HG03175 (cell line): ENCODE measurements at regions not wholly inside any gene's neighbourhood (a gene's known extent, or its start where the extent isn't known, plus 50 kb on each side); places are given as distances from the start of the nearest gene placed in this dataset.

Experiments
- ATAC-seq: cut with Tn5 transposase; IDR thresholded peaks from one replicate; pipeline ENCODE4 v1.9.1; 2021; ENCODE audit warnings: mild to moderate bottlenecking, moderate library complexity; ENCODE audit not compliant: unreplicated experiment

DNA sequence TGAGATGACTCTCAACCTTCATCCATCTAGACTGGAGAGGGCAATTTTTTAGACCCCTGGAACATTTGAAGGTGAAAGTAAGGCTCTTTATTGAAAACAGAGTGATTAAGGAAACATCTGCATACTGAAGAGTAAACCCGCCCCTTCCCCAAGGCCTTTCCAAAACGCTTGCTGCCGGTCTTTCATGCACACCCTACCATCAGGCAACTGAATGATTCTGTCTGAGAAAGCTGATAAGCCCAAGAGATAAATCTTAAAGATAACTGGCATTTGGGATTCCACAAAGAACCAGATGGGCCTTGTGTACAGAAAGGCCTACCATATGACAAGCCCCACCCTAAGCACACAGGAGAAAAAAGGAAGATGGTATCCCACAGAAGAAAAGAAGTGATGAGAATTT lies 54.4 kb upstream of the PIK3R1 start:
- ATAC-seq: no peak

GRCh38 chr5:68159224-68159951 lies 56.2 kb upstream of the PIK3R1 start:
- ATAC-seq: no peak

- no peak for ATAC-seq
Observed at GRCh38 chr5:68155940-68156339, 59.6 kb upstream of the PIK3R1 start.

GRCh38 chr5:68154119-68154857 lies 61.3 kb upstream of the PIK3R1 start:
- ATAC-seq: no peak

DNA sequence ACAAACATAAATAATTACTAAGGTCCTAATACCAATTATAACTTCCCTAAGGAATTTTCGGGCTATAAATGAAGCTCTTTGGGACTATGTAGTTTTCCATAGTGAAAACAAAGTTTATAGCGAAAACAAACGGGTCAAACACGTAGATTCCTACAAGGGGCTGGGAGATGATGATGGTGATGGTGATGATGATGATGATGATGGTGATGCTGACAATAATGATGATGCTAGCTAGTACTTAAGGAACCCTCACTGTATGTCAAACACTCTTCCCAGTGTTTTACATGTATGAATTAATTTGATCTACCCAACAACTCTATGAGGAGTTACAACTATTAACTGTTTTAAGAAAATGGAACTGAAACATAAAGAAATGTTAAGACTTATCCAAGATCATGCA lies 63.7 kb upstream of the PIK3R1 start:
- no peak for ATAC-seq

DNA sequence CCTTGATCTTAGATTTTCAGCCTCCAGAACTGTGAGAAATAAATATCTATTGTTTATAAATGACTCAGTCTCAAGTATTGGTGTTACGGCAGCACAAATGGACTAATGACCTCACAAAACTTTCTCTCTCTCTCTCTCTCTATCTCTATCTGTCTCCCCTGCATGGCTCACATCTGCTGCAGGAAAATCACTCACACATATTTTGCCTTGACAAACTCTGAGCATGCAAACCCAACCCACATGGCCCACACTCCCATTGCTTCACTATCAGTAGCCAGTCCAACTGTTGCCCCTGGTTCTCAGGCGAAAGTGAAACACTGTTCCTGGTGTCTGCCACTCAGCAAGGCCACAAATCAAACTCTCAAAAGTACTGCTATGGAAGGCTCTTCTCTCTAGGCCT lies 66.4 kb upstream of the PIK3R1 start:
- ATAC-seq: no peak

DNA sequence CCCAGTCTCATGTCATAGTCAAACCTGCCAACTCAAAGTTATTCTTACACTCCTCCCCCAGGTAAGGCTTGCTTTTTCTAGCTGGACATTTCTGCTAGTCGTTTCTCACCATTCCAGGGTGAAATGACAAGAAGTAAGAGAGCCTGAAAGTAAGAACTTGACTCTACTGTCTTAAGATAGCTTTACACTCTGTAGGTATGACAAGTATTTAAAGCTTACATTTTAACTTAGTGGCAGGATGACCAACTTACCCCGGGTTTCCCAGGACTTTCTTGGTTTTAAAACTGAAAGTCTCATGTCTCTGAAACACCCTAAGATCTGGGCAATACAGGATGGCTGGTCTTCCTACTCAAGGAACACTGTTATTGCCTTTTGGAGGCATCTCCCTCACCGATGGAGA lies 67.5 kb upstream of the PIK3R1 start:
- ATAC-seq: peak; percentile 34

DNA sequence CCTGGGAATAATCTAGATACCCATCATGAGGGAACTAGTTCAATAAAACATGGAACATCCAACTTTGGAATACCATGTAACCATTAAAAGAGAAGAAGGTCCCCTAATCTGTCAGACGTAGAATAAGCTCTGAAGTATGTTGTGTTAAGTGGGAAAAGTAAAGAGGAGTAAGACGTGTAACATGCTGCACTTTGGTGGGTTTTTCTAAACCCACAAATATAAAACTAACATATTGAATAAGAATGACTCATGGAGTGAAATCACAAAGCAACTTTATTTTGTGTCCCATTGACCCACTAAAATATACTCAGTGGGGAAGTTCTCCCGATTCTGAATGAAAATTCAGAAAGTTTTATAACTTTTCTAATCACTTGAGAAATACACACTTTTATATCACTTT lies 67.9 kb upstream of the PIK3R1 start:
- ATAC-seq: peak; percentile 17

GRCh38 chr5:68141494-68141893 lies 74.1 kb upstream of the PIK3R1 start:
- ATAC-seq: peak; percentile 54

DNA sequence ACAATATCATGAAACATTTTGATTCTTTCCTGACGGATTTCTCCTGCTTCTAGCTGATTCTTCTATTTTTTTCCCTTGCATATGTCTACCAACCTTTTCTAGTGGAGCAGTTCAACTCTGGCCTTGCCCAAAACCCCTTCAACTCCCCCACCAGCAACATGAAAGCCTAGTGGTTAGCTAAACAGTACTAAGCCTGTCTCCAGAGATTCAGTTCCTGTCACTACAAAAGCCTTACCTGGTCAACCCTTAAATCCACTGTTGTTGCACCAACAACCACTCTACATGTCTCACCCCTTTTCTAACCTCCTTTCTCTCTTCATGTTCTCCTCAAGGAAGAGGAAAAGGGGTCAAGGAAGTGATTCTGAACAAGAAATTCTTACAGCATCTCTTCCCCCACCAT lies 74.8 kb upstream of the PIK3R1 start:
- no peak for ATAC-seq

- no peak for ATAC-seq
Observed at GRCh38 chr5:68139611-68140441, 75.7 kb upstream of the PIK3R1 start.

DNA sequence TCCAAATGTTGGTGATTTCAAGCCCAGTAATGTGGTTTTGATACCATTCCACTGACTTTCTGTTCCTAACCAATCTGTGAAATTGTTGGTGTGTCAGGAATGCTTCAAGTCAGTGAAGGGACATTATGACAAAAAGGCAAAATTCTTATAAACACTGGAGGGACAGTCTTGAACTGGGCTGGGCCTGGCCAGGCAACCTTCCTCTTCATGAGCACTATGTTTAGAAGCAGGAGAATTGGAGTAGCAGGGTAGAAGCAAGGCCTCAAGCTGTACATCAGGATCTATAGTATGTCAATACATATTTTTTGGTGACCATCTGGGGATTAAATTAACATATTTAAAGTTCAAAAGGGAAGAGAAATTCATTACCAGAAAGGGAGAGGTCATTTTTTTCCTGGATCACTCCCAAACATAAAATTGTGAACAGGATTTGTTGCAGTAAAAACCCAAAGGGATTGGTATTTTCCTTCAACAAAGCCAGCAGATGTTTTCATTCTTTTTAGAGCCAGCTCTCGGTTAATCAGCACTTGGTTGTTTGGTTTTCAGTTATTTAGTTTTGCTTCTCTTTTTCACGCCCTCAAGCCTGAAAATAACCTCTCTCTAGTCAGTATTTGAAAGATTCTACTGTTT lies 77.9 kb upstream of the PIK3R1 start:
- ATAC-seq: no peak

GRCh38 chr5:68134669-68135313 lies 80.8 kb upstream of the PIK3R1 start:
- ATAC-seq: no peak

DNA sequence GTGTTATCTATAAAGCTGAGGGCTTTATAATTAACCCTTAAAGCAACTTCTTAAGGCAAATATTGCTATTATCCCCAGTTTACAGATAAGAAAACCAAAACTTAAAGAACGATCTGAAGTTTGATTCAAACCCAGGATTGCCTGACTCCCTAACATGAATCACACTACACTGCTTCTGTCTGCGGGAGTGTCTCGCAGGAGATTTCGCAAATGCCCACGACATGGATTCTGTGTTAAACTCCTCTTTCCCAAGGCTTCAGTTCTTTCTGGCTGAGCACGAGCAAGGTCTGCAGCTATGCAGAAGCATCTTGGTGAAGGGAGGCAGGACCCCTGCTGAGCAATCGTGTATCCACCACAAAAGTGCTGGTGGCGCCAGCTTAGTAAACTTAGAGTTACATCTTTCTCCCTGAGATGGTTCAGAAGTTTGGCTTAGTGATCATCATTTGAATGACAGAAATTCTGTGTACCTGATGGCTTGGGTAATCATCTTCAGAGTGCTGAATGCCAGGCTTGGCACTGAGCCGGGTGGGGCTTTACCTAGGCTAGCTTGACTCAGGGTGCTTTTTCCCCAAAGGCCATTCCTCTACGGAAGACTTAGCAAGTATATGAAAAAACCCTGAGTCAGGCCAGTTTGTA lies 81.4 kb upstream of the PIK3R1 start:
- ATAC-seq: no peak

GRCh38 chr5:68130253-68130652 lies 85.3 kb upstream of the PIK3R1 start:
- no peak for ATAC-seq

GRCh38 chr5:68129364-68129763 lies 86.2 kb upstream of the PIK3R1 start:
- ATAC-seq: no peak

DNA sequence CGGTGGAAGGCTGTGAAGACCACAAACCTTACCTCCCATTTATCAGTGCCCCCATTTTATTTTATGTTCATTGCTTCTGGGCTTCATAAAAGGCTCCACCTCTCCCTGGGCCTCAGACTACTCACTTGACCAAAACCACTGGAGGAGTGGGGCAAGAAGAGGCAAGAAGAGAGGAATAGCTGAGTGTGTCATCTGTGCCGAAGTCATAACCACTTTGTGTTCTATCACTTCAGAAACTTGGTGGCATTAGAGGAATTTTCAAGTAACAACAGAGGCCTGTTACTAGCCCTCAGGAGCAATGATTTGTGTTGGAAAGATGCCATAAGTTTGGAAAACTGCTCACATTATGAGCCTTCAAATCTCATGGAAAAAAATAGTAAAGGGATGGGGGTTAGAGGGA lies 88.7 kb upstream of the PIK3R1 start:
- ATAC-seq: no peak

GRCh38 chr5:68122439-68123328 lies 92.9 kb upstream of the PIK3R1 start:
- ATAC-seq: no peak

DNA sequence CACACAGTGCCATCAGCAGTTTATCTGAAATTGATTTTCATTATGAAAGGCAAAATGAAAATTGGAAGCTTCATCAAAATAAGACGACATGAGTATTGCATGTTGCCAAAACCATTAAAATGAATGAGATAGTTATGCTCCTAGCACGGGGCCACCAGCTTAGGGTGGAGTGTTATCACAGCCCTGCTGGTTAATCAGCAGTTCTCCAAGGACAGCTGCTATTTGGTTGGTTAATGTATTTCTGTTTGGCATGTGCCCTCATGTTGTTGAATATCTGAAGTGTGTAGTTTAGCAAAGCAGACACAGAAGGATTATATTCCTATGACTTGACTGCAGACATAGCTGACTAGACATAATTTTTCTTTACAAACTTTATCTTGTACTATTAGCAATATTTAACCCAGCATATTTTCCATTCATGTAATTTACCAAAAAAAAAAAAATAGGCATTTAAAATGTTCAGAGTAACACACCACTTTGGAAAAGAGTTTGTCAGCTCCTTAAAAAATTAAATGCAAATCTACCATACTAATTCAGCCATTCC lies 98.6 kb upstream of the PIK3R1 start:
- ATAC-seq: no peak
